ENCODE measurements at regions not wholly inside any gene's neighbourhood (a gene's known extent, or its start where the extent isn't known, plus 50 kb on each side); places are given as distances from the start of the nearest gene placed in this dataset.

GRCh38 chr15:62494197-62494596 lies 329.1 kb upstream of the C2CD4B start:
- ATAC-seq, result no peak
- Mint-ChIP-seq H3K27ac (no peak overlapping the region), H3K27me3 (ENCODE audit: low read depth) (no peaks in the 10 kb centered on the region), H3K4me3 (no peak overlapping the region), H3K4me1 (peaks cover 30% of the 10 kb centered on the region), H3K9me3 (no peaks in the 10 kb centered on the region), H3K36me3 (no peaks in the 10 kb centered on the region)
- TF ChIP-seq SMAD4 (CRISPR knock-in tag; IDR thresholded peaks at IDR 0.05) (no peak), FOXP4 (CRISPR knock-in tag; IDR thresholded peaks at IDR 0.05) (no peak)
- ChIA-PET POLR2A (no interaction called here), CTCF (interaction anchor here (1.1 kb wide), 1 partner anchor 55 kb away, joined by 3 read pairs; no protein-coding TSS in a partner anchor)
- DNase-seq (ENCODE audit: low spot score), result no peak

DNA sequence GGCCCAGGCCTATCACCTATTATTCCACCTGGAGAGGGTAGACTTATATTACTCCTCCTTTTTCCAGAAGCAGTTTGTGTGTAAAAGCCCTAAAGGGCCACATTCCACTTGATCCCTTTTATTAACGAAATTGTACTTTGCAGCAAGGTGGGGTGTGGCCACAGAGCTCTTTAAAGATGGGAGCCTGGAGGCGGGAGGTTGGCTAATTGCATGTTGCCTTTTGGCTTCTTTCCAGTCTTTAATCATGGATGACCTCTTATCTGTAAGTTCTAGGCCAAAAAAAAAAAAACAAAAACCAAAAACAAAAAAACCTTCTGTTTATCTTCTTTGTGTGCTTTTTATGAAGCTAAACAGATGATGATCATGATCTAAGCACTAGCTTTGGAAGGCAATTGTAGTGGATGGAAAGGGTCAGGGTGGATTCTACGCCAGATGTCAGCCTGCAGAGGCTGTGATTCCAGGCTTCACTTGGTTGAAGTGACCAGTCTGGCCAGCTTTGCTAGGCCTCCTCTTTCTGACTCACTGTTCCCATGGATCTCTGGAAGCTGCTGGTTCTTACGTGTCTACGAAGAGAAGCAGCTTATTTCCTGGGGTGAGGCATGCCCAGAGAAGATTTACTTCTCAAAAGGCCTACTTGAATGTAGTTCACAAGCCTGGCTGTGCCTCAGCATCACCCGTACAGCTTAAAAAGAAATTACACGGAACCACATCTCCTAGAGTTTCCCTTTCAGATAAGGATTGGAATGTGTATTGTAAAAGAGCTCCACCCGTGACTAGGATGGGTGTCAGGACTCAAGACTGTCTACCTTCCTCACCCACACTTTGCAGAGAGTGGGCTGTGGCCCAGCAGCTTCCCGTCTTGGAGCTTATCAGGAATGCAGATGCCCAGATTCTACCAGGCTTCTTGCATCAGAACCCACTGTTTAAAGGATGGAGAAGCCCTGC lies 330.9 kb upstream of the C2CD4B start:
- TF ChIP-seq RELA (CRISPR knock-in tag; IDR thresholded peaks at IDR 0.05; ENCODE audit: borderline replicate concordance) (no peak), NR1H2 (CRISPR knock-in tag; IDR thresholded peaks at IDR 0.05) (no peak), ERG (CRISPR knock-in tag; IDR thresholded peaks at IDR 0.05) (no peak)
- TF ChIP-seq, protein P1, sequence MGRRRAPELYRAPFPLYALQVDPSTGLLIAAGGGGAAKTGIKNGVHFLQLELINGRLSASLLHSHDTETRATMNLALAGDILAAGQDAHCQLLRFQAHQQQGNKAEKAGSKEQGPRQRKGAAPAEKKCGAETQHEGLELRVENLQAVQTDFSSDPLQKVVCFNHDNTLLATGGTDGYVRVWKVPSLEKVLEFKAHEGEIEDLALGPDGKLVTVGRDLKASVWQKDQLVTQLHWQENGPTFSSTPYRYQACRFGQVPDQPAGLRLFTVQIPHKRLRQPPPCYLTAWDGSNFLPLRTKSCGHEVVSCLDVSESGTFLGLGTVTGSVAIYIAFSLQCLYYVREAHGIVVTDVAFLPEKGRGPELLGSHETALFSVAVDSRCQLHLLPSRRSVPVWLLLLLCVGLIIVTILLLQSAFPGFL (CRISPR knock-in tag; IDR thresholded peaks at IDR 0.05; ENCODE audit: borderline replicate concordance), result no peak
- no peak overlapping the region for H3K4me3 Mint-ChIP-seq
- no peaks in the 10 kb centered on the region for H3K36me3 Mint-ChIP-seq
- H3K27me3 Mint-ChIP-seq (ENCODE audit: low read depth), result no peaks in the 10 kb centered on the region
- DNase-seq (ENCODE audit: low spot score) (no peak), ATAC-seq (no peak)
- no peaks in the 10 kb centered on the region for H3K9me3 Mint-ChIP-seq
- POLR2A ChIA-PET, result interaction anchor here (0.7 kb wide), 1 partner anchor 1395 kb away, joined by 4 read pairs; no protein-coding TSS in a partner anchor
- CTCF ChIA-PET, result interaction anchor here (1.0 kb wide), 1 partner anchor 54 kb away, joined by 3 read pairs; no protein-coding TSS in a partner anchor
- peaks cover 24% of the 10 kb centered on the region for H3K4me1 Mint-ChIP-seq
- H3K27ac Mint-ChIP-seq, result no peak overlapping the region; the same call in 1 of the 2 replicates

GRCh38 chr15:62497356-62497755 lies 332.3 kb upstream of the C2CD4B start:
- no peak for DNase-seq (ENCODE audit: low spot score)
- CTCF ChIA-PET, result no interaction called here
- Mint-ChIP-seq H3K9me3 (no peaks in the 10 kb centered on the region), H3K27ac (no peak overlapping the region), H3K4me1 (peaks cover 24% of the 10 kb centered on the region), H3K36me3 (no peaks in the 10 kb centered on the region), H3K27me3 (ENCODE audit: low read depth) (no peaks in the 10 kb centered on the region), H3K4me3 (no peak overlapping the region)
- POLR2A ChIA-PET, result no interaction called here
- ATAC-seq, result no peak
- no peak for TF ChIP-seq NR1H2 (CRISPR knock-in tag; IDR thresholded peaks at IDR 0.05)
- no peak for TF ChIP-seq EMX1 (CRISPR knock-in tag; IDR thresholded peaks at IDR 0.05)
- no peak for TF ChIP-seq GTF2I (CRISPR knock-in tag; conservative IDR thresholded peaks at IDR 0.05)
- TF ChIP-seq NFE2L1 (CRISPR knock-in tag; IDR thresholded peaks at IDR 0.05), result no peak
- TF ChIP-seq CDX4 (CRISPR knock-in tag; IDR thresholded peaks at IDR 0.05; ENCODE audit: borderline replicate concordance), result no peak
- TF ChIP-seq ZNF416 (CRISPR knock-in tag; IDR thresholded peaks at IDR 0.05), result no peak
- TF ChIP-seq ATF2 (CRISPR knock-in tag; IDR thresholded peaks at IDR 0.05; ENCODE audit: borderline replicate concordance, low read depth), result no peak
- TF ChIP-seq FOXP1 (CRISPR knock-in tag; IDR thresholded peaks at IDR 0.05; ENCODE audit: borderline replicate concordance), result no peak
- TF ChIP-seq, protein P2, sequence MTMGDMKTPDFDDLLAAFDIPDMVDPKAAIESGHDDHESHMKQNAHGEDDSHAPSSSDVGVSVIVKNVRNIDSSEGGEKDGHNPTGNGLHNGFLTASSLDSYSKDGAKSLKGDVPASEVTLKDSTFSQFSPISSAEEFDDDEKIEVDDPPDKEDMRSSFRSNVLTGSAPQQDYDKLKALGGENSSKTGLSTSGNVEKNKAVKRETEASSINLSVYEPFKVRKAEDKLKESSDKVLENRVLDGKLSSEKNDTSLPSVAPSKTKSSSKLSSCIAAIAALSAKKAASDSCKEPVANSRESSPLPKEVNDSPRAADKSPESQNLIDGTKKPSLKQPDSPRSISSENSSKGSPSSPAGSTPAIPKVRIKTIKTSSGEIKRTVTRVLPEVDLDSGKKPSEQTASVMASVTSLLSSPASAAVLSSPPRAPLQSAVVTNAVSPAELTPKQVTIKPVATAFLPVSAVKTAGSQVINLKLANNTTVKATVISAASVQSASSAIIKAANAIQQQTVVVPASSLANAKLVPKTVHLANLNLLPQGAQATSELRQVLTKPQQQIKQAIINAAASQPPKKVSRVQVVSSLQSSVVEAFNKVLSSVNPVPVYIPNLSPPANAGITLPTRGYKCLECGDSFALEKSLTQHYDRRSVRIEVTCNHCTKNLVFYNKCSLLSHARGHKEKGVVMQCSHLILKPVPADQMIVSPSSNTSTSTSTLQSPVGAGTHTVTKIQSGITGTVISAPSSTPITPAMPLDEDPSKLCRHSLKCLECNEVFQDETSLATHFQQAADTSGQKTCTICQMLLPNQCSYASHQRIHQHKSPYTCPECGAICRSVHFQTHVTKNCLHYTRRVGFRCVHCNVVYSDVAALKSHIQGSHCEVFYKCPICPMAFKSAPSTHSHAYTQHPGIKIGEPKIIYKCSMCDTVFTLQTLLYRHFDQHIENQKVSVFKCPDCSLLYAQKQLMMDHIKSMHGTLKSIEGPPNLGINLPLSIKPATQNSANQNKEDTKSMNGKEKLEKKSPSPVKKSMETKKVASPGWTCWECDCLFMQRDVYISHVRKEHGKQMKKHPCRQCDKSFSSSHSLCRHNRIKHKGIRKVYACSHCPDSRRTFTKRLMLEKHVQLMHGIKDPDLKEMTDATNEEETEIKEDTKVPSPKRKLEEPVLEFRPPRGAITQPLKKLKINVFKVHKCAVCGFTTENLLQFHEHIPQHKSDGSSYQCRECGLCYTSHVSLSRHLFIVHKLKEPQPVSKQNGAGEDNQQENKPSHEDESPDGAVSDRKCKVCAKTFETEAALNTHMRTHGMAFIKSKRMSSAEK (CRISPR knock-in tag; IDR thresholded peaks at IDR 0.05; ENCODE audit: borderline replicate concordance), result no peak
- TF ChIP-seq, protein P3, sequence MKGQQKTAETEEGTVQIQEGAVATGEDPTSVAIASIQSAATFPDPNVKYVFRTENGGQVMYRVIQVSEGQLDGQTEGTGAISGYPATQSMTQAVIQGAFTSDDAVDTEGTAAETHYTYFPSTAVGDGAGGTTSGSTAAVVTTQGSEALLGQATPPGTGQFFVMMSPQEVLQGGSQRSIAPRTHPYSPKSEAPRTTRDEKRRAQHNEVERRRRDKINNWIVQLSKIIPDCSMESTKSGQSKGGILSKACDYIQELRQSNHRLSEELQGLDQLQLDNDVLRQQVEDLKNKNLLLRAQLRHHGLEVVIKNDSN (CRISPR knock-in tag; IDR thresholded peaks at IDR 0.05), result no peak
- TF ChIP-seq RORB (CRISPR knock-in tag; IDR thresholded peaks at IDR 0.05), result no peak
- TF ChIP-seq FOXJ3 (CRISPR knock-in tag; IDR thresholded peaks at IDR 0.05; ENCODE audit: borderline replicate concordance), result no peak
- TF ChIP-seq ATF1 (CRISPR knock-in tag; IDR thresholded peaks at IDR 0.05), result no peak
